GM08714 (cell line): ENCODE measurements at regions not wholly inside any gene's neighbourhood (a gene's known extent, or its start where the extent isn't known, plus 50 kb on each side); places are given as distances from the start of the nearest gene placed in this dataset.
"Not testable (repeated sequence)": the region's sequence is repeated elsewhere in the genome, so short reads cannot be mapped to it uniquely, and the experiment has no call there.

Experiments used
- H3K4me3 ChIP-seq: fragments of 200-500 bp; sonication (Bioruptor generic); 2 replicates; pipeline ENCODE4 v1.5.1; 2014; ENCODE audit warnings: mild to moderate bottlenecking, low read length, inconsistent platforms
- ZNF274 ChIP-seq: IDR thresholded peaks from 2 replicates; pipeline ENCODE4 v1.6.1; 2012; ENCODE audit warnings: mild to moderate bottlenecking, low read depth, low read length

DNA sequence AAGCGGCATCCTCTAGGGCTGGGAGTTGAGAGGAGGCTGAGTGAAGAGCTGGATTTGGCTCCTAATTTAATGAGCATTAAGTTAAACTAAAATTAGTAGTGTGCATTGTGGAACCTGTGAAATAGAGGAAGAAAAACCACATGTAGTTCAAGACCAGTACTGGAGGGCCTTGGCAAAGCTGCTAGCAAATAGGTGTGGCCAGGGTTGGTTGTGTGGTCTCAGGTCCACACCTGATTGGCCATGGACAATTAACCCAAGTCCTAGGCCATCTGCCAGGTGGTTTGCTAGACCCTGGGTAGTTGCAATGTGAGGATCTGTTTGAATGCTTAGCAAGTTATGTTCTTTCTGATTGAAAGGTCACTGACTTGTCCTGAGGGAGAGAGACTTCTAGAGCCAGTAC lies 275.5 kb downstream of the PDCD6IP start:
- H3K4me3 ChIP-seq, result no peak overlapping the region
- TF ChIP-seq ZNF274, result no peak

DNA sequence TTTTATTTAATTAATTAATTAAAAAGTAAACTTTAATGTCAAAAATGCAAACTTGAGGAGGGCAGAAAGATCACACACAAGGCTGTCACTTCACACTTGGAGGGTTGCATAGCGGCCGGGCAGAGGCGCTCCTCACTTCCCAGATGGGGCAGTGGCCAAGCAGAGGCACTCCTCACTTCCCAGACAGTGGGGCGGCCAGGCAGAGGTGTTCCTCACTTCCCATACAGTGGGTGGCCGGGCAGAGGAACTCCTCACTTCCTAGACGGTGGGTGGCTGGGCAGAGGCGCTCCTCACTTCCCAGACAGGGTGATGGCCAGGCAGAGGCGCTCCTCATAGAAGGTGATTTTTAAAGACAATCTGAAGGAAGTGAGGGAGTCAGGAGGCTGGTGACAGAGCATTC lies 277.5 kb downstream of the PDCD6IP start:
- TF ChIP-seq ZNF274, result no peak
- no peak overlapping the region for H3K4me3 ChIP-seq

DNA sequence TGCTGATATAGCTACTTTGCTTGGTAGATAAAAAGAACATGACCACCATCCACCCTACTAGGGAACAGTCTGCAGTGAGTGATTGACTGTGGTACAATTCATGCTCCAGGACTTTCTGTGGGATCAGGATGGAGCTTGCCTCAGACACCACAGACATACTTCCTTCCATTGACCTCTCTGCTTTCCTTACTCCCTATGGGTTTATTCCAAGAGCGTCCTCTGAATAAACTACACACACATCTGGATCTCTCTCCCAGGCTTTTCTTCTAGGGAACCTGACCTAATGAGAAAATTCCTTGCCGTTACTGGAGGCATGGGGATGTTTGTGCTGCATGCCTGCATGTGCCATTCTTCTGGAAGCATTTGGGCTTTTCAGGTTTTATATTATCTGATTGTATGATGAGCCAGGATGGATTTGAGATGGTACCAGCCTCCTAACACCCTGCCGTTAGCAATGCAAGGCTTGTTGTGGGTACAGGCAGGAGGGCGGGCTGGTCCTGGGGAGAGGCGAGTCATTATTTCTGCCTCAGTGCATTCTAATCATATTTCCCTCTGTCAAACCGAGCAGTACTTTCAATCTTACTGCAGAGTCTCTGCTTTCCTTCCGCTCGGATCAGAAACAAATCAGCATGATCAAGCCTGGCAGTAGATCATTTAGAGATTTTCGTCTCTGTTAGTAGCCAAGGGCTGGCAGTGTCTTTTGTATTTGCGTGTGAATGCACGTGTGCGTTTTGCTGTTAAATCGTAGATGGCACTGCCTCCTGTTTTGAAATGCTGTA lies 279.2 kb downstream of the PDCD6IP start:
- TF ChIP-seq ZNF274, result no peak
- H3K4me3 ChIP-seq, result no peak overlapping the region

DNA sequence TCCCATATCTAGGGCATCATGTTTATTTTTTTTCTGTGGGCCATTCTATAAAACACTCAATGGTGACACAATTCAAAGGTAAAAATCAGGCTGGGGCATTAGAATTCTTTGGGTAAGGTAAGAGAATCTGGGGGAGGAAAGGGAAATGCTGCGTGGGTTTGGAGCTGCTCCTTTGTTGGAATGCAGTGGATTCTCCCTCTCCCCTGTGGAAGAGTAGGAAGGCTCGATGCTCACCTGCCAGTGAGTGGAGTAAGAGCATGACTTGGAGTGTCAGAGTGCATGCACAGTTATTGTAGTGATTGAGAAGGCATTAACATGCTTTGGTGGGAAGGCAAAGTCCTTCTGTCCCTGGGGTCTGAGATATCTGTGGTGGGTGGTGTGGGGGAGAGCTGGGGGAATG lies 280.0 kb downstream of the PDCD6IP start:
- no peak for TF ChIP-seq ZNF274
- no peak overlapping the region for H3K4me3 ChIP-seq

DNA sequence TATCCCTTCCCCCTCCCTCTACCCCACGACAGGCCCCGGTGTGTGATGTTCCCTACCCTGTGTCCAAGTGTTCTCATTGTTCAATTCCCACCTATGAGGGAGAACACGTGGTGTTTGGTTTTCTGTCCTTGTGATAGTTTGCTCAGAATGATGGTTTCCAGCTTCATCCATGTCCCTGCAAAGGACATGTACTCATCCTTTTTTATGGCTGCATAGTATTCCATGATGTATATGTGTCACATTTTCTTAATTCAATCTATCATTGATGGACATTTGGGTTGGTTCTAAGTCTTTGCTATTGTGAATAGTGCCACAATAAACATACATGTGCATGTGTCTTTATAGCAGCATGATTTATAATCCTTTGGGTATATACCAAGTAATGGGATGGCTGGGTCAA lies 281.4 kb downstream of the PDCD6IP start:
- not testable (repeated sequence) for H3K4me3 ChIP-seq

DNA sequence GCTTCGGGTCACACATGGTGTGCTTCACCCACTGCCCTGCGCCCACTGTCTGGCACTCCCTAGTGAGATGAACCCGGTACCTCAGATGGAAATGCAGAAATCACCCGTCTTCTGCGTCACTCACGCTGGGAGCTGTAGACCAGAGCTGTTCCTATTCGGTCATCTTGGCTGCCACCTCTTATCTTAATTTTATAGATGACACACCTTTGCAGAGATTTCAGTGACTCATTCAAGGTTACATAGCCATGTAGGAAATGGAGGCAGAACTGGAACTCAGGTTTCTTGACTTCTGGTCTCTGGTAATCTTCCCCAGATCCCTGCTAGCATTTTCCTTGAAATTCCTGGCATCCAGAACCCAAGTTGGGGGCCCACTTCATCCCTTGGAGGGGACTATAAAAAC lies 291.9 kb downstream of the PDCD6IP start:
- not testable (repeated sequence) for H3K4me3 ChIP-seq

DNA sequence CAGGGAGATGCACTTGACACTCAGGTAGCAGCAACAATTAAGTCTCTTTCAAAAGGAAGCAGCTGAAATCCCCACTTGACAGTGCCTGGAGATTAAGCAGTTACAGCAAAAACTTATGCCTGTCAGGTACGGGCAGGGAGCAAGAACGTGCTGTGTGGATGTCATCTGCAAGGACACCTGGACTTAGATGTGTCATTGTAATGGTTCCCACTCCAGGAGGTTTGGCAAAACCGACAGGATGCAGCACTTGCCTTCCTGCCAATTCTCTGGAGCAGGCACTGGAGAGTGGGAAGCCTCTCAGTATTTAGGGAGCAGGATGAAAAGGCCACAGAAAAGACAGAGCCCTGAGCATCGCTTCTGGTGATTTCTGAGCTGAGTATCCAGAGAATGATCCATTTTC lies 292.4 kb downstream of the PDCD6IP start:
- no peak for TF ChIP-seq ZNF274

DNA sequence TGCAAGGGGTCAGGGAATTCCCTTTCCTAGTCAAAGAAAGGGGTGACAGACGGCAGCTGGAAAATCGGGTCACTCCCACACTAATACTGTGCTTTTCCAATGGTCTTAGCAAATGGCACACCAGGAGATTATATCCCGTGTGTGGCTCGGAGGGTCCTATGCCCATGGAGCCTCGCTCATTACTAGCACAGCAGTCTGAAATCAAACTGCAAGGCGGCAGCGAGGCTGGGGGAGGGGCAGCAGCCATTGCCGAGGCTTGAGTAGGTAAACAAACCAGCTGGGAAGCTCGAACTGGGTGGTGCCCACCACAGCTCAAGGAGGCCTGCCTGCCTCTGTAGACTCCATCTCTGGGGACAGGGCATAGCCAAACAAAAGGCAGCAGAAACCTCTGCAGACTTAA lies 295.9 kb downstream of the PDCD6IP start:
- not testable (repeated sequence) for H3K4me3 ChIP-seq

More for the DNA sequence above, 292.4 kb downstream of the PDCD6IP start:
- H3K4me3 ChIP-seq, result no peak overlapping the region

DNA sequence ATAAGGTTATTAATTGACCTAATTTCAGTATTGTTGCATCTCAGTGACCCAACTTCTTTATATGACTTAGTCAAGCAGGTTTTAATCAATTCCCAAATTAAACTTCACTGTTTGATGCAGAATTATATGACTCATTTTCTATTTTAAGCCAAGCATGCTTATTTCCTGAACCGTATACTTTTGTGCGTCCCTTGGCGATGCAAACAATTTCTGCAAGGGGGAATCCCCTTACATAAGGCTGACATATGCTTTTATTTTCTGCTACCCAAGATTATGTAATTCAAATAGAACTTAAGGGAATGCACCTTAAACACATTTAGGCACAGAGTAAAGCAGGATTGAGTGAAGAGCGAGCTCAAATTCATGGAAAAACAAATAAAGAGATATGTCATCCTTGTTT lies 303.9 kb downstream of the PDCD6IP start:
- TF ChIP-seq ZNF274, result no peak
- no peak overlapping the region for H3K4me3 ChIP-seq

DNA sequence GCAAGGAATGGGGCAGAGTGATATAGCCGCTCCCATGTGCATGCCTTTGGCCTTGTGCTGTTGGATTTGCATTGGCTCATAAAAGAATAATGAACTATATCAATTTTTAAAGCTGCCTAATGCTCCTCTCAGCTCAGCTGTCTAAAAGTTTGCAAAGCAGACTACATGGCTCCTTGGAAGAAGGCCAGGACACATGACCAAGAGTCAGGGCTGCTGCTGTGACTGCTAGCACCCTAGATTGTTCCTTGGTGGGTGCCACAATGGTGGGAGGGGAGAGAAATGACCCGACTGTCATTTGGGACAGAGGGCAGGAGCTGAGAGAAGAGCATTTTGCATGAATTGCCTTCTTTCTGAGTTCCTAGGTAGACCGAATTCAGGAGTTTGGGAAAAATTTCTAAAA lies 307.9 kb downstream of the PDCD6IP start:
- no peak overlapping the region for H3K4me3 ChIP-seq
- TF ChIP-seq ZNF274, result no peak

DNA sequence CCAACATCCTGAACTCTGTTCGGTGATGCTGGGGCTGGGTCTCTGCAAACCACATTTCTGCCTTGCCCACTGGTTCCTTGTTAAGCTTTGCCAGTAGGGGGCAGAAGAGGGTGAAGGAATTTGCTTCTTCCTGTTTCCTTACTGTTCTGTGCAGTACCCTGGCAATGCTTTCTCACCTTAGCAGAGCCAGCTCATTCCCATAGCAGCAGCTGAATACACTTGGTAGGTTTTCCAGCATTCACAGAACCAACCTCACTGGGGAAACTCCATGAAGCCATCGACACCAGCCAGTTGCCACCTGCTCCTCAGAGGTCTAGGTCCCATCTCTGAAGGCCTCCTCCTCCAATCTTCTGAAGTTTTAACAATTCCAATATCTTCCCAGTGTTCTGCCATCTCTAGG lies 308.4 kb downstream of the PDCD6IP start:
- no peak overlapping the region for H3K4me3 ChIP-seq
- no peak for TF ChIP-seq ZNF274

DNA sequence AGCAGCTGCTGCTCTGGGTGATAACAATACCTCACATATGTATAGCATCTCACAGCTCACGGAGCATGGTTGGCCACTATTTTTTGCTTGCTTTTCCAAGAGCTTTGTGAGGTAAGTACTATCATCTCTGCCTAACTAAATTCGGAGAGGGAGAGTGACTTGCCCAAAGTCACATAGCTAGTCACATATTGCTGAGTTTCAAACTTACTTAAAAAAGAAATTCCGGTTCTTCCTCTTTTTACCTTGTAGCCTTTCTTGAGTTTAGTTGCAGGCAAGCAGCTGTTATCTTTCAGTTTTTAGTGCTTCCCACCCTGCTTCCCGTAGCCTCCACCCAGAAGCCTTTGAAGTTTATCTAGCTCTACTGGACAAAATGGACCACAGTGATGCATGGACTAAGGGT lies 309.2 kb downstream of the PDCD6IP start:
- TF ChIP-seq ZNF274, result no peak

DNA sequence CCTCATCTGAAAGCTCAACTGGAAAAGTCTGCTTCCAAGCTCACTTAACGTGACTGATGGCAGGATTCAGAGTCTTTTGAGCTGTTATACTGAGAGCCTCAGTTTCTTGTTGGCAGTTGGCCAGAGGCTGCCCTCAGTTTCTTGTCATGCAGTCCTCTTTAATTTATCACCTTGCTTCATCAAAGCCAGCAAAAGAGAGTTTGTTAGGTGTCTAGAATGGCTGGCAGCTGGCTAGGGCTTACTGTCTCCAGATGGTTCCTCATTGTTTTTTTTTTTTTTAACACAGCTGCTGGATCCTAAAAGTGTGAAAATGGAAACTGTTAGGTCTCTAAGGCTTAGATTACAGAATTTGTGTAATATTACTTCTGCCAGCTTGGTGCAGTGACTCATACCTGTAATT lies 310.6 kb downstream of the PDCD6IP start:
- no peak overlapping the region for H3K4me3 ChIP-seq
- no peak for TF ChIP-seq ZNF274

More for the DNA sequence above, 309.2 kb downstream of the PDCD6IP start:
- H3K4me3 ChIP-seq, result no peak overlapping the region

DNA sequence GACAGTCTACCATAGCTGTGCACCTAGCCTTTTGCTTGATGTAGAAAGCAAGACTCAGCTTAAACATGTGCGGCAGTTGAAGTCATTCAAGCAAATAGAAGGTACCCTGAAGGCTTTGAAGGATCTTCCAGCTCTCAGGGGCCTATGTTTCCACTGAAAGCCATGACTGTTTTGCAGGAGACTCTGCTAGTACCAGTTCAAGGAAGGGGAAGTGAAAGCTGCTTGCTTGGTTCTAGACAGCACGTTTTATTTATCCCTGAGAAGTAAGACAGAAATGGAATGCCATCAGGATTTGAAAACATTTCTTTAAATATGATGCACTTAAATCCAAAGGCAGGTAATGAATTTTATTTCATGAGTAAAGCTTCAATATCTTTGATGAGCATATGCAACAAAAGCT lies 311.4 kb downstream of the PDCD6IP start:
- TF ChIP-seq ZNF274, result no peak
- no peak overlapping the region for H3K4me3 ChIP-seq

DNA sequence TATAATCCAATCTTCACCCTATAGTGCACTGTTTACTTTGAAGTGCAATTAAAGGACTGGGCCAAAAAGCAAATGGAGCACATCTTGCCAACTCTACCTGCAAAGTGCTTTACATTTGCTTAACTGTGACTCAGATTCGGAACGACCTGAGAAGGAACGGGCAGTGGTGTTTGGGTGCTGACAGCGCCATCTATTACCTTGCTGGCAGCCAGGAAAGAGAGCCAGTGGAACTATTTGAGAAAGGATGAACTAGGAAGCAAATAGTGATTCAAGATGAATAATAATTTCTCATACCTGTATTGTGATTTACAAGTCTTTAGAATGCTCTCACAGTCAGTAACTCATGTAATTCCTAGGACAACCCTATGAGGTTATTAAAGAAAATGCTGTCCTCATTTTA lies 312.9 kb downstream of the PDCD6IP start:
- no peak overlapping the region for H3K4me3 ChIP-seq
- TF ChIP-seq ZNF274, result no peak

DNA sequence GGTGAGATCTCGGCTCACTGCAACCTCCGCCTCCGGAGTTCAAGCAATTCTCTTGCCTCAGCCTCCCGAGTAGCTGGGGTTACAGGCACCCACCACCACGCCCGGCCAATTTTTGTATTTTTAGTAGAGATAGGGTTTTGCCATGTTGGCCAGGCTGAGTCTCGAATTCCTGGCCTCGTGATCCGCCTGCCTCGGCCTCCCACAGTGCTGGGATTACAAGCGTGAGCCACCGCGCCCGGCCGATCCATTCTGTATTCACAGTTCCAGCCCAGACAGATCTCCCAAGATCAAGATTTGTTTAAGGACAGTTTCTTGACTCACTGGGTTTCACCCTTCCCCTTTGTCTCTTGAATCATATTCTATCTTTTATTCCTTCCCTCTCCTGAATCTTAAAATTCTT lies 313.8 kb downstream of the PDCD6IP start:
- not testable (repeated sequence) for H3K4me3 ChIP-seq

DNA sequence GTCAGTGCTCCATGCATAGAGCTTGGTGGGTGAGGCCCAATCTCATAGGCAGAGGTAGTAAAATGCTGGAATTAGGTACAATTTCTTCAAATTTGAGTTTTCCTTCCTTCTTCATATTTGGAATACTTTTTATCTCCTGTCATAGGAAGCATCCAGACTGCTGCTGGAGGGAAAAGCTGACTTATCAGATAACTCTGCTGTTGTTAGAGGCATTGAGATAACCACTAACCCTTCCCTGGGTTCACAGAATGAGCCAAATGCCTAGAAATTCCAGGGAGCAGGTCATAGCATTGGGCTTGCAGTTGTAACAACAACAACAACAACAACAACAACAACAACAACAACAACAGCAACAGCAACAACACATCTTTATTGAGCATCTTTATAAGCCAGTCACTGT lies 332.7 kb downstream of the PDCD6IP start:
- no peak overlapping the region for H3K4me3 ChIP-seq
- no peak for TF ChIP-seq ZNF274
